Upper lobe of right lung (tissue), 1 donor: ENCODE measurements at regions not wholly inside any gene's neighbourhood (a gene's known extent, or its start where the extent isn't known, plus 50 kb on each side); places are given as distances from the start of the nearest gene placed in this dataset.
A peak's percentile ranks its signal among the peaks of the same experiment; 100 is the strongest.

Source experiments
- ATAC-seq: fragments of 200-7000 bp; cut with Tn5 transposase; one replicate; pipeline ENCODE4 v1.9.1; 2020; ENCODE audit warnings: mild to moderate bottlenecking, moderate library complexity
- DNase-seq: peaks from one replicate; pipeline ENCODE4 v3.0.0-alpha.2; 2020
- H3K27ac ChIP-seq: fragments of 200-600 bp; one replicate; pipeline ENCODE4 v1.8.0; 2022
- H3K27me3 ChIP-seq: fragments of 200-600 bp; one replicate; pipeline ENCODE4 v1.8.0; 2022; ENCODE audit warnings: mild to moderate bottlenecking
- H3K36me3 ChIP-seq: fragments of 200-600 bp; one replicate; pipeline ENCODE4 v1.8.0; 2022
- H3K4me1 ChIP-seq: fragments of 200-600 bp; one replicate; pipeline ENCODE4 v1.8.0; 2022
- H3K4me3 ChIP-seq: fragments of 200-600 bp; one replicate; pipeline ENCODE4 v1.8.0; 2022; ENCODE audit warnings: mild to moderate bottlenecking
- H3K9me3 ChIP-seq: fragments of 200-600 bp; one replicate; pipeline ENCODE4 v1.8.0; 2022
- intact Hi-C: fragments of 100-400 bp; cut with DNase I; formaldehyde crosslinking; loops from one replicate; pipeline ENCODE4 v1.11.0; 2022
- TF ChIP-seq, protein P1 (sequence below): fragments of 200-600 bp; IDR thresholded peaks from one replicate; pipeline ENCODE4 v1.8.0; 2022; ENCODE audit warnings: antibody characterized with exemption
- donor health status: DM: no; HTN: yes; CAD: no; lungs with severe emphysema.

DNA sequence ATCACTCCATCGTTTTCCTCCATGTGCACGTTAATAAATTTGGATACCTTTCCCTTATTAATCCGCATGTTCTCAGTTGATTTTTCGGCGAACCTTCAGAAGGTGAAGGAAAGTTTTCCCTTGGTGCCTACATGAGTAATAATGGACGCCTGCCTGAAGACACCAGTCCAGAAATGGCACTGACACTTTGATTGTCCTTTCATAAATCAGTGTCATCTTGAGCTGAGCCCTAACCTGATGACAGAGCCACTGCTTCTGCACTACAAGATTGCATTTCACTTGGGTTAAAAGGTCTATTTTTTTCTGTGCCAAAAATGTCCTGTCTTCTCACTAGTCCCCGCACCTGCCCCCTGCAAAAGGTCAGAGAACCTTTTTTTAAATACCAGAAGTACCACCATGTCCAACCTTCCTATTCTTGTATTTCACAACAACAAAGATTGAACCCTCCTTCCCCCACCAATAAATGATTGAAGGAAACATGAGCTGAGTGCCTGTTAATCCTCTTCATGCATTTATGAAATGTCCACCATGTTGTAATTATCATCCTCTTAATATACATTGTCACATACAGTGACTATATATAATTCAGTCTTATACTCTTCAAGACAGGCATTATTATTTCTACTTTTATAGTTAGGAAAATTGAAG, 219.9 kb upstream of the UBASH3B start:
- peaks cover 10% of the 10 kb centered on the region for H3K4me1 ChIP-seq
- intact Hi-C loops = no loop called here
- ATAC-seq = no peak

DNA sequence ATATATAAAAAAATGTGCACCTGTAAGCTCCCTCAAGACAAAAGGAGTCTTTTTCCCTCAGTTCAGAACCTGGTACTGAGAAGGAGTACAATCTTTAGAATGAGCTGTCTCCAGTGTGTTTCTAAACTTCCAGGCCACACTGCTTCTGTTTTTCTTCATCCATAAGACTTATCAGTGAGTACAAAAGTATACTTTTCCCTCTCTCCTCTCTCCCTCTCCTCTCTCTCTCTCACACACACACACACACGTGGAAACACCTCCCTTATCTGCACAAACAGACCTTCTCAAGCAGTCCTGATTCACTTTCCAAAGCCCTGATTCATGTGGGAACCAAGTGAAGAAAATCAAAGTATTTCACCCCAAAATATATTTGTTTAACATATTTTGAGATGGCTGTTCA, 220.7 kb upstream of the UBASH3B start:
- no peak overlapping the region for H3K27ac ChIP-seq
- intact Hi-C loops = no loop called here
- TF ChIP-seq, protein P1, sequence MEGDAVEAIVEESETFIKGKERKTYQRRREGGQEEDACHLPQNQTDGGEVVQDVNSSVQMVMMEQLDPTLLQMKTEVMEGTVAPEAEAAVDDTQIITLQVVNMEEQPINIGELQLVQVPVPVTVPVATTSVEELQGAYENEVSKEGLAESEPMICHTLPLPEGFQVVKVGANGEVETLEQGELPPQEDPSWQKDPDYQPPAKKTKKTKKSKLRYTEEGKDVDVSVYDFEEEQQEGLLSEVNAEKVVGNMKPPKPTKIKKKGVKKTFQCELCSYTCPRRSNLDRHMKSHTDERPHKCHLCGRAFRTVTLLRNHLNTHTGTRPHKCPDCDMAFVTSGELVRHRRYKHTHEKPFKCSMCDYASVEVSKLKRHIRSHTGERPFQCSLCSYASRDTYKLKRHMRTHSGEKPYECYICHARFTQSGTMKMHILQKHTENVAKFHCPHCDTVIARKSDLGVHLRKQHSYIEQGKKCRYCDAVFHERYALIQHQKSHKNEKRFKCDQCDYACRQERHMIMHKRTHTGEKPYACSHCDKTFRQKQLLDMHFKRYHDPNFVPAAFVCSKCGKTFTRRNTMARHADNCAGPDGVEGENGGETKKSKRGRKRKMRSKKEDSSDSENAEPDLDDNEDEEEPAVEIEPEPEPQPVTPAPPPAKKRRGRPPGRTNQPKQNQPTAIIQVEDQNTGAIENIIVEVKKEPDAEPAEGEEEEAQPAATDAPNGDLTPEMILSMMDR = no peak
- H3K36me3 ChIP-seq = no peaks in the 10 kb centered on the region
- no peak for DNase-seq
- ATAC-seq = no peak
- peaks cover 6% of the 10 kb centered on the region for H3K4me1 ChIP-seq
- peaks cover 3% of the 10 kb centered on the region for H3K27me3 ChIP-seq
- no peaks in the 10 kb centered on the region for H3K9me3 ChIP-seq
- no peak overlapping the region for H3K4me3 ChIP-seq

More for the DNA sequence above, 219.9 kb upstream of the UBASH3B start:
- TF ChIP-seq, protein P1 = no peak
- Histone ChIP-seq H3K27me3 (peaks cover 5% of the 10 kb centered on the region), H3K27ac (no peak overlapping the region), H3K9me3 (no peaks in the 10 kb centered on the region), H3K36me3 (no peaks in the 10 kb centered on the region), H3K4me3 (no peak overlapping the region)
- DNase-seq = no peak

DNA sequence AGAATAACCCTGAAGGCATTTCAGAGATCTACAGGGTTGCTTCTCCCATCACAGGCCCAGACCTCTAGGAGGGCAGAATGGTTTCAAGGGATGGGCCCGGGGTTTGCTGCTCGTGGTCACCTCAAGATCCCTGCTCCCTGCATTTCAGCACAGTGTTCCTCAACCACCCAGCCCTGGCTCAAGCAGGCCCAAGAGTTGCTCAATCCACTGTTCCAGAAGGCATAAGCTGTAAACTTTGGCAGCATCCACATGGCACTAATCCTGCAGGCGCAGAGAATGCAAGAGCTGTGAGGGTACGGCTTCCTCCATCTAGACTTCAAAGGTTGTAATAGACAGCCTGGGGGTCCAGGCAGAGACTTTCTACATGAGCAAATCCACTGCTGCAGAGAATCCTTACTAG, 225.0 kb upstream of the UBASH3B start:
- Histone ChIP-seq H3K4me3 (no peak overlapping the region), H3K4me1 (no peaks in the 10 kb centered on the region), H3K9me3 (no peaks in the 10 kb centered on the region), H3K27me3 (no peaks in the 10 kb centered on the region), H3K27ac (no peak overlapping the region), H3K36me3 (no peaks in the 10 kb centered on the region)
- ATAC-seq (peak; percentile 30), DNase-seq (no peak)
- intact Hi-C loops = no loop called here
- TF ChIP-seq, protein P1 = no peak

DNA sequence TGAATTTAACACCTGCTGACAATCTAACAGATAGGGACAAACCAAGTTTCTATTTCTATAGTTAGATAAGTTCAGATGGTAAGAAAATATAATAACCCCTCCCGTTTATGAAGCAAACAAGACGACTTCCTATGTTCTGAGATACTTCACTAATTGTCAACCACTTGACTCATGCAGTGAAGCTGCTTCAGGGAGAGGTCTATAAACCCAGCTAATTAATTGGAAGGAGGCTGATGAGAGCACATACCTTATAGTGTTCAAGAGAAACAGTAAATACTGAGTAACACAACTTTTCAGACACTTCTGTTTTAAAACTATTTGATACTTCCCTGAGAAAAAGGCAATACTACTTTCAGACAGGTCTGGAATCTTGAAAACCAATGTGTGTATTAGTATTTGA, 229.4 kb upstream of the UBASH3B start:
- ATAC-seq (no peak), DNase-seq (no peak)
- H3K4me1 ChIP-seq = no peaks in the 10 kb centered on the region
- no peak overlapping the region for H3K27ac ChIP-seq
- H3K27me3 ChIP-seq = no peaks in the 10 kb centered on the region
- no peak overlapping the region for H3K4me3 ChIP-seq
- H3K36me3 ChIP-seq = no peaks in the 10 kb centered on the region
- intact Hi-C loops = no loop called here
- no peaks in the 10 kb centered on the region for H3K9me3 ChIP-seq
- TF ChIP-seq, protein P1 = no peak

DNA sequence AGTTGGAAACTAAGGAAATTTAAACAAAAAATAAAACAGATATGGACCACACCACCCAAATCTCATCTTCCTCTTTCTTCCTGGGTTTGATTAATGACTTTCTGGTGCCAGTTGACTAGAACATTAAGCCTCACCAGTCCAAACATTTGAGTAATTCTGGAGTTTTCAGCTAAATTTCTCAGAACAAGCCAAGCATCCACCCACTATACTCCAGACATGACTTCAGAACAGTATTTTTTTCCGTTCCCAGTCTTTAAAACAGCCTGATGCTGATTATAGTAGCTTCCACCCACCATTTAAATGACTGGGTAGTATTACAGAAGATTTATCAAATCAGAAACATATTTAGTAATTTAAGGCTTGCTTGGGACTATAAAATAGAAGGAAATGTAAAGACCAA, 230.9 kb upstream of the UBASH3B start:
- Histone ChIP-seq H3K27me3 (no peaks in the 10 kb centered on the region), H3K27ac (no peak overlapping the region), H3K9me3 (no peaks in the 10 kb centered on the region), H3K36me3 (no peaks in the 10 kb centered on the region), H3K4me3 (no peak overlapping the region), H3K4me1 (no peaks in the 10 kb centered on the region)
- intact Hi-C loops = no loop called here
- TF ChIP-seq, protein P1 = no peak
- no peak for DNase-seq
- no peak for ATAC-seq

DNA sequence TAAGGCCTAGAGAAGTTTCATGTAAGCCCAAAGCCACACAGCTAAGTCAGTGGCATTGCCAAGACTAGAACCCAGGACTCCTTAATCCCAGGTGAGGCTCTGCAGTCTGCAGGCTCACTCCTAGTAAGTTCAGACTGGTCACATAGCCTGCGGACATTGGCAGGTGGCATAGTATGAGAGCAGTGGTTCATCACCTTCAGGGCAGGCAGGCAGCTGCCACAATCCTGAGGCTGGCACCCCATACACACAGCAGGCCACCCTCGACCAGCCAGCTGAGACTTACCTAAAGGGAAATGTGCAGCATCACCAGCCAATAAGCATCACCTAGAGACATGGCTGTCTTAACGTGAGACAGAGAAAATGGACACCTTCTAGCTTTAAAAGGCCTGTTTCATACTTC, 231.6 kb upstream of the UBASH3B start:
- intact Hi-C loops = no loop called here
- Histone ChIP-seq H3K4me3 (no peak overlapping the region), H3K27me3 (no peaks in the 10 kb centered on the region), H3K36me3 (no peaks in the 10 kb centered on the region), H3K9me3 (no peaks in the 10 kb centered on the region), H3K4me1 (no peaks in the 10 kb centered on the region), H3K27ac (no peak overlapping the region)
- DNase-seq = no peak
- ATAC-seq = no peak
- TF ChIP-seq, protein P1 = no peak
